ENCODE measurements at regions not wholly inside any gene's neighbourhood (a gene's known extent, or its start where the extent isn't known, plus 50 kb on each side); places are given as distances from the start of the nearest gene placed in this dataset.

DNA sequence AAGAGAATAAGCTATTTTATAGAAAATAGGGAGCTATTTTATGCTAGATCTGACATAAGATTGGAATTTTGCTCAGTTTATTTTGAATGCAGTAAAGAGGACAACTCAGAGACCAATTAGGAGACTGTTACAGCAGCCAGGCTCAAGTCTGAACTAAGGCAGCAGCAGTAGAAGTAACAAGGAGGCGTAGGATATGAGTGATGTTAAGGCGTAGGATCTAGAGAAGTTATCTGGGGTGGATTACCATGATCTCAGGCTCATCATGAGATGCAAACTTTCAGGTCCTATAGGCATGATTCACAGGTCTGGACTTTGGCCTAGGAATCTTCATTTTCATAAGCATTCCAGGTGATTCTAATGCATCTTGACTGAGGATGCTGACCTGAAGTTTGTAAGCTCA is 108.9 kb upstream of the BLID start:
- FAIRE-seq, result no peak

DNA sequence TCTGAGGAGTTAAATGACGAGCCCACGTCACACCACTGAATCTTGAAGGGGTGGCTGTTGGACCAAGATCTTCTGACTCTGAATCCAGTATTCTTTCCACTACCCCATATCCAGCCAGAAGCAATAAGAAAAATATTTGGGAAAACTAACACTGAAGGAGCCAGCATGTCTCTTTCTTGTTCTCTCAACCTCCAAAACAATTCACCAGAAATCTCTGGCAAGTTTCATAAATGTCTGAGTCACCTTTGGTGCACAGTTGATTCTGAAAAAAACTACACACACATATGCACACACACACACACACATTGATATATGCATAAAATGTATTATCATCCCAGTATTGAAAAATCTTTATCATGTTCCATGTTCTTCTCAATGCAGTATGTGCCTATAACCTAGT is 104.3 kb upstream of the BLID start:
- no peak for FAIRE-seq

- FAIRE-seq, result no peak
These were observed 103.8 kb upstream of the BLID start for GRCh38 chr11:122219791-122220190.

DNA sequence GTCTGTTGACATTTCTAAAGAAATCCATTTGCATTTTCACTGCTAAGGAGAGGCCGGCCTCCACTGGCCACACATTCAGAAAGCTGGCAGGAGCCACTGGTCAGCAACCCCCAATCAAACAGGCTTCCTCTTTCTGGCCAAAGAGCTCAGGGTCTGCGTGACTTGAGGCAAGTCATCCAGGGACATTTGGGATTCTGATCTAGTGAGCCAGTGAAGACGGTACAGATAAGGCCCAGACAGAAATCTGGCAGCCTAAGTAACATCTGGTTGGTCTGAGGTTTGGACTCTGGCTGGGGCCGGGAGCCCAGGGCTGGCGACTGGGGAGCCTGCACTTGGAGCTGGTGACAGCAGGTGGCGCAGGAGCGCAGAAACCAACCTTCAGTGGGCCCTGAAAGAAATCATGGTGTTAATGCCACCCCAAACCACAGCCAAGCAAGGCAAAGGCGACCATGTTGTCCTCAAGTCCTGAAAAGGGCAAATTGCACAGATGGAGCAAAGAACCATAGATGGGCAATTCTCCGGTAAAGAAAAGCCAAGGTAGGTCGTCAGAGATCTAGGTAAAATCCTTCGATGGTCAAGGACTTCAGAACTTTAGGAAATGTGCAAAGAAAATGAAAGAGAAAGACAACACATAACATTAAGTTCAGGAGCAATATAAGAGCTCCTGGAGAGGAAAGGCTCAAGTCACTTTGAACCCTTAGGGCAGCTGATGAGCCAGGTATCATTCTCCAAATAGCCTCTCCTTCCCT is 99.4 kb upstream of the BLID start:
- peak; percentile 73 for FAIRE-seq

DNA sequence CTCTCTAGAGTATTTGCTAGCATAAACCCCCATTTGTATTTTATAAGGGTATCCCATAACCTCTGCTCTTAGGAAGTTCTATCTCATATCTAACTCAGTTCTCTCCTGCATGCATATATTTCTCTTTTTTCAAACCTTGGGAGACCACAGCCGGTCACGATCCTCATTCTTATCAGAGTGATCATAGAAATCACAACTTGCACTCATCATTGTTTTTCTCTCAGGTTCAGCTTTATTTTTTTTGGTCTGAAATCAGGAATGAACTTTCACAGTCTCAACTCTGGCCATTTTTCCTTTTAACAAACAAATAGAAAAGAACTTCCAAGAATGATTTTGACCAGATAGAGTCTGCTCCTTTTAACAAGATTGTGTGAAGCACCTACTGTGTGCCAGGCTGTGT is 98.6 kb upstream of the BLID start:
- FAIRE-seq, result no peak

- FAIRE-seq, result no peak
These were observed 98.1 kb upstream of the BLID start for GRCh38 chr11:122214080-122214479.

- FAIRE-seq, result no peak
These were observed 97.2 kb upstream of the BLID start for GRCh38 chr11:122213171-122213570.

GRCh38 chr11:122210367-122210997 is 94.5 kb upstream of the BLID start:
- FAIRE-seq, result peak; percentile 87

DNA sequence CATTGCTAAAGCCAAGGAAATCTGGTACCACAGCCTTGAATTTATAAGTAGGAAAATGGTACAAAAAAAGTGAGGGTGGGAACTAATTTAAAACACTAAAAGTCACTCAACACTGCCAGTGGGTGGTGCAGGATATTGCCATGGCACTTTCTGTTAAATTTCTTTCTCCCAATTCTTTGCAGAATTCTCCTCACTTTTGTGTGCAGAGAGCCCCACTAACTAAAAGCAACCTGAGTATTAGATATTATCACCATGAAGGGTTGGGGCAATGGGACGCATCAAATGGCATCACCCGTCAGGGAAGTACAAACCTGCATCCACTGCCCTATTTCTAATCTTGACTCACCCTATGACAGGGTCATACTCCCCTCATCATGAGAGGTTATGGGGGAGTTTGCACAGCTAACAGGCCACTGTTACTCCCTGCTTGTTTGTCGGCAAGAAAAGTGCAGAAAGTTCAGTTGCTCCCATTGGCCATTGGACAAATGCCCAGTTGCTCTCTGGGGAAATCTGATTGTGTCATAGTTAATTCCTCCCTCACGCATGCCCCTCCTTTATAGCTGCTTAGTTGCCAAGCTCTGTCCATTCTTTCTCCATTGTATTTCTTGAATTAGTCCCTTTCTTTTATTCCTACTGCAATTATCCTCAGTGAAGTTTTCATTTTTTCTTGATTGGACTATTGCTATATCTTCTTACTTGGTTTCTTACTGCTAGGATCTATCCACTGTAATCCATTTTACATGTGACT is 93.8 kb upstream of the BLID start:
- no peak for FAIRE-seq

DNA sequence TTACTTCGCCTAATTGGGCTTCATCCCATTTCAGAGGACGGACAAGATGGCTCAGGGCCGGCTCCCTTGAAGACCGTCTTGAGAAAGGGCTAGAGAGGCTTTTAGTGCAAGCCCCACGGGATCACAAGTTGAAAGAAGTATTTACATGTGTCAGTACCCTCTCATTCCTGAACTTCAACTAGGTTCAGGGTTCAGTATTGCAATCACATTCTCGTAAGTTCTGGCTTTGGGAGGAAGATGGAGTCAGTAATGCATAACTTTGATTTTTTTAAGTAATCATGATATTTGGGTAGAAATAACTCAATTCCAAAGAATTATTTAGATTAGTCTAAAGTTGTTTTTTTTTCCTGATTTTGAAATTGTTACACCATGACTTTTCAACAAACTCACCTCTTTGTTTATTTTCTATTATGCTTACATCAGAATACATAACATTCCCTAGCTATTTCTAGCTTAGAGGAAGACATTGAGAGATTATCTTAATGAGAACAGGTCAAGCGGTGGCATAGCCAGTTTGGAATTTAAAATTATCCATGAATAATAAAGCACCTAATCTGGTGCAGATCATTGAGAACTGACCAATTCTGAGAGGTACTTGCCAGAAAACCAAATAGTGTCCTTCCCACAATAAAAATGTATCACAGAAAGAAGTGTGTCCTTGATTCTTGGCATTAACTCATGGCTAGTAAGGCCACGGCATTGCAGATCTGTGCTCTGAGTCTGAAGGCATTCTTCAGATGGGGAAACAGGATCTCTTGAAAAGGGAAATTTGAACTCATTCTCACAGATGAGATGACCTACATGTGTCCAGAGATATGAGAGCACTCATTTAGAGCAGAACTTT is 92.1 kb upstream of the BLID start:
- FAIRE-seq, result peak; percentile 98

DNA sequence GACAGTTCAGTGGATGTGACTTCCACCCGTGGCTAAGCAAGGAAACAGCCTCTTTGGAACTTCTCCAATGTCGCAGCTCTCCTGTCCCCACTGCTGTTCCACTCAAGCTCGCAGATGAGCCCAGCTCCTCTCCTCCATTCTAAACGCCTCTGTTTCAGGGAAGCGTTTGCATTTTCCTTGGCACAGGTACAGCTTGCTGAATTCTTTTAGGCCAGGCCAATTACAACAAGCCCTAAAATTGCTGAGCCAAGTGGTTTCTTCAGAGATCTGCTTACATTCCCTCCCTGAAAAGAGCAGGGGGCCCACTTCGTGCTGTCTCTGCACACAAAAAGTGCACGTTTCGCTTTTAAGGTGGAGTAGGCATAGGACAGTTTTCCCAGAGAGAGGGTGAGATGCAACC is 91.5 kb upstream of the BLID start:
- FAIRE-seq, result no peak

GRCh38 chr11:122205036-122205435 is 89.0 kb upstream of the BLID start:
- no peak for FAIRE-seq

GRCh38 chr11:122204206-122204605 is 88.2 kb upstream of the BLID start:
- FAIRE-seq, result no peak

DNA sequence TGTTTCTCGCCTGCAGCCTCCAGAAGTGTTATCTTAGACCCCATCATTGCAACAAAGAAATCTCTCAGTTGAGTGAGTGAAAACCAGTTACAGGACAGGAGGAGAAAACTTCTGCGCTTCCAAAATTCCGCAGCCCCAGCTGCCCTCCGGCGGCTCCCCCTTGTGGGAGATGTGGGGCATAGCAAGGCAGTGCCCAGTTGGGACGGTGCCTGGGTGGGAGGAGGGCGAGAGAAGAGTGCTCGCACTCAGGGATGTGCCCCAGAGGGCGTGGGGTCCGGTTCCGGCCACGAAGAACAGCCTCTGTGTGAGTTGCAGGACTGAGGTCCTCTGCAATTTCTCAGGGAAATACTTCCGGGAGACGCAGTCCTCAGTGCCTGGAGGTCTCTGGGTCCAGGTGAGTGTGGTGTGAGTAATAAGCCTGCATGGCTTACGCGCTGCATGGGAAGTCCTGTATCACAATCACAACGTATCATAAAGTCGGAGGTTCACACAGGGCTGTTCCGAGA is 87.0 kb upstream of the BLID start:
- peak; percentile 77 for FAIRE-seq

DNA sequence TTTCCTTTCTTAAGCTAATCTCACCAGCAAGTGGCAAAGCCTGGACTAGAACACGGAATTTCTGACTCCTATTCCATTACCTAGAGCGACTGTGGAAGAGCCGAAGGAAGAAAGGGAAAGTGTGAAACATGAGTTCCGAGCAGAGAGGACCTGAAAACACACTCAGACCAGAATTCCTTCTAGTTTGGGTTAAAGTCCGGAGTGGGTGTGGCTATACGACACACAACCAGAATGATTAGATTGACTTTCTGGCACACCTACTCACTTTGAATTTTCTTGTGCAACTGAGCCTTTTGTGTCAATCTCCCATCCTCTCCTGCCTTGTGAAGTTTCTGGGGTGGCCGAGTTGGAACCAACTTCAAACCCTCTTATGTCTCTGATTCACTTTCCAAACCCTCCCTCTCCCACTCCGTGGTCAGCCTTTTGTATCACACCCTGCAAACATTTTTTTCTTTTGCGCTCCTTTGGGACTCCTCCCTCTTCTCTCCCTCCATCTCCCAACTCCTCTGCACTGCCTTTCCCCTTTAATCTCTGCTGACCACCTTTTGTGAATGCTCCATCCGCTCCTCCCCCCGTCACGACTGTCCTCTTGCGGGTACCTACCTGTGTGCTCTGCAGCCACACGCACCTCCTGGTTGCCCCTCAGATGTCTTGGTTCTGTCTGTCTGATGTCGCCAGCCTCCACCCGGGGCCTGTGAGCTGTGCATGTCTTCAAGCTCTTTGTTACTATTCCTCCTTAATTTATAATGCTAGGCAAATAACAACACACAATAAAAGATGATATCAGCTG is 86.3 kb upstream of the BLID start:
- peak; percentile 91 for FAIRE-seq

- FAIRE-seq, result no peak
These were observed 85.1 kb upstream of the BLID start for GRCh38 chr11:122201106-122201505.

DNA sequence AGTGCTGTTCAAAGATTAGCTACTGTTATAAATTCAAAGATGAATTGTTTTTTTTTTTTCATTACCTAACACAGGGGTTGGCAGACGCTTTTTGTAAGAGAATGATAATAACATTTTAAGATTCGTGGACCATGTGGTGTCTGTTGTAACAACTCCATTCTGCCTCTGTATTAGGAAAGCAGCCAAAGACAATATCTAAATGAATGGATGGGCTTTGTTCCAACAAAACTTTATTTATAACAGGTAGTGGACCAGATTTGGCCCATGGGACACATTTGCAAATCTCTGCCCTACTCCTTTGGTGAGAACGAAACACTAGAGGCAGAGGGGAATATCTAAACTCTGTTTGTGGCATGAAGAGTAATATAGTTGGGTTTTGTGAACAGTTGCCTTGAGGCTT is 83.6 kb upstream of the BLID start:
- FAIRE-seq, result no peak

DNA sequence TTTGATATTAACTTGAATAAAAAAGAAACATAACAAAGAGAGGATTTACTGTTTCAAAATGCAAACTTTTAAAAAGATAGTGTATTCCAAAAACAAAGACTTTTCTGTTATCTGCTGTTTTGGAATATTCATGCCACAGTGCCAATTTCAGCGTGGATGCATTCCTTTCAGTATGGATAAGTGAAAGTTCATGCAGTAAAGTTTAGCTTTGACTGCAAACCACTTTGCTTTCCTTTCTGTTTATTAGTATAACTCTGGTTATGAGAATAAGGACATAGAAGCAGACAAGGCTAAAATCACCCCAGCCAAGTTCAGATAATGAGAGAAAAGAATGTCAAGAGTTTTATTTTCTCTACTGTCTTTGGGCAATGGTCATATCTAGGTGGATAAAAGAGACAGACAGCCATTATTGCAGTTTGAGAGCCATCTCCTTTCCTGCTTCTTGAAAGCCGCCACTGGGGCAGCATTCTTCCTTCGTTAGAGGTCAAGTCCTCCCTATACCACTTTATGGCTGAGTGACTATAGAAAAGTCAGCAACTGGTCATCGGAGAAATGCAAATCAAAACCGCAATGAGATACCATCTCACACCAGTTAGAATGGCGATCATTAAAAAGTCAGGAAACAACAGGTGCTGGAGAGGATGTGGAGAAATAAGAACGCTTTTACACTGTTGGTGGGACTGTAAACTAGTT is 82.4 kb upstream of the BLID start:
- FAIRE-seq, result peak; percentile 83

- FAIRE-seq, result peak; percentile 95
These were observed 81.3 kb upstream of the BLID start for GRCh38 chr11:122197066-122197987.

- FAIRE-seq, result no peak
These were observed 79.8 kb upstream of the BLID start for GRCh38 chr11:122195790-122196189.
